ENCODE measurements at regions not wholly inside any gene's neighbourhood (a gene's known extent, or its start where the extent isn't known, plus 50 kb on each side); places are given as distances from the start of the nearest gene placed in this dataset.

DNA sequence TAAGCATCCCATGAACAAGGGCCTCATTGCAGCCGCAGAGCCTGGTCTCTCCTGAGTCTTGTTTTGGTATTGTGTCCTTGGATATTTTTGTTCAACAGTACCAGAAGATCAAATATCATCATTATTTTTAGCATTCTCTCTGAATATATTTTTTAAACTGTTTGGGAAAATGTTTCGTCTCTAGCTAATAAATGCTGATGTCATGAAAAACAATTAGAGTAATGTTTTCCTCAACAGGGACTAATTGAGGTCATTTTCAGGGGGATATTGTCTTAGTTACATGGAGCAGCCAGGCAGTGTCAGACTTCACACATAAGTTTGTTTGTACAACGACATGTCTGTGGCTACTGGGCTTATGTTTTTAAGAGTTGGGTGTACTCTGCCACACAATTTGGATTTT, 805.3 kb upstream of the SOX9 start:
- 62 to 67% methylated on average over 3 of the region's 3 CpGs for WGBS, 2 donors
- ATAC-seq = no peak
- Histone ChIP-seq H3K27me3 (no peaks in the 10 kb centered on the region), H3K36me3 (no peaks in the 10 kb centered on the region), H3K27ac (no peak overlapping the region), H3K4me3 (no peak overlapping the region), H3K4me1 (no peaks in the 10 kb centered on the region), H3K9me3 (no peaks in the 10 kb centered on the region)
- TF ChIP-seq, protein P1, sequence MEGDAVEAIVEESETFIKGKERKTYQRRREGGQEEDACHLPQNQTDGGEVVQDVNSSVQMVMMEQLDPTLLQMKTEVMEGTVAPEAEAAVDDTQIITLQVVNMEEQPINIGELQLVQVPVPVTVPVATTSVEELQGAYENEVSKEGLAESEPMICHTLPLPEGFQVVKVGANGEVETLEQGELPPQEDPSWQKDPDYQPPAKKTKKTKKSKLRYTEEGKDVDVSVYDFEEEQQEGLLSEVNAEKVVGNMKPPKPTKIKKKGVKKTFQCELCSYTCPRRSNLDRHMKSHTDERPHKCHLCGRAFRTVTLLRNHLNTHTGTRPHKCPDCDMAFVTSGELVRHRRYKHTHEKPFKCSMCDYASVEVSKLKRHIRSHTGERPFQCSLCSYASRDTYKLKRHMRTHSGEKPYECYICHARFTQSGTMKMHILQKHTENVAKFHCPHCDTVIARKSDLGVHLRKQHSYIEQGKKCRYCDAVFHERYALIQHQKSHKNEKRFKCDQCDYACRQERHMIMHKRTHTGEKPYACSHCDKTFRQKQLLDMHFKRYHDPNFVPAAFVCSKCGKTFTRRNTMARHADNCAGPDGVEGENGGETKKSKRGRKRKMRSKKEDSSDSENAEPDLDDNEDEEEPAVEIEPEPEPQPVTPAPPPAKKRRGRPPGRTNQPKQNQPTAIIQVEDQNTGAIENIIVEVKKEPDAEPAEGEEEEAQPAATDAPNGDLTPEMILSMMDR (IDR thresholded peaks at IDR 0.05) = no peak
- DNase-seq = no peak
- intact Hi-C loops (cut with DNase I) = no loop called here

DNA sequence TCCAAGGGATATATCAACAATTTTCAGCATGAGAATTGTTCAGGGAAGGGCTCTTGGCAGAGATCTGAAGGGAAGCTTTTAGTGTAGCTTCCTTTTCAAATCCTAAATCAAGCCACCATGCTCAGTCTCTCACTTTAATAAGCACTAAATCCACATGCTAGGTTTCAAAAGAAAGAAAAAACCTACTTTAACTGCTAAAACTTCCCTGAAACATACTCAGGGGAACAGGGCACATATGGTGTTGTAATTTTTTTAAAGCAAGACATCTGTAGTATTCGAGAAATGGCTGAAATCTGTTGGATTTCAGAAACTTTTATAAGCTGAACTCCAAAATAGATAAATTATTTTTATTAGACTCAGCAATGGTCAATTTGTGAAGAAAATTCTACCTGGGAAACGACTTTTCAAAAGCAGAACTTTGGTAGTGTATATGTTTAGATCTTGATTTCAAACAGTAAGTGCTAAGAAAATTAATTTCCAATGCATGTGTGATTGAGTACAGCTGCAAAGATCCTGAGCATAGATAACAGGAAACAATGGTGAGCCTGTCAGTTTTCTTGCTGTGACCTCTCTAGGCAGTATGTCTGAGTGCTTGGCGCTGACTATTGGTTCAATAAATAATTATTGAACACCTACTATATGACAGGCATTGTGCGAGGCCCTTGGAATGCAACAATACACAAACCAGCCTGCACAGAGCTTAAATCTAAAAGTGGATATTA, 804.5 kb upstream of the SOX9 start:
- TF ChIP-seq, protein P1 (IDR thresholded peaks at IDR 0.05) = no peak
- Histone ChIP-seq H3K36me3 (no peaks in the 10 kb centered on the region), H3K27me3 (no peaks in the 10 kb centered on the region), H3K9me3 (no peaks in the 10 kb centered on the region), H3K4me3 (no peak overlapping the region), H3K27ac (no peak overlapping the region), H3K4me1 (no peaks in the 10 kb centered on the region)
- DNase-seq (no peak), ATAC-seq (no peak)
- WGBS, 2 donors = 74 to 80% methylated on average over 4 of the region's 4 CpGs
- intact Hi-C loops (cut with DNase I) = no loop called here

DNA sequence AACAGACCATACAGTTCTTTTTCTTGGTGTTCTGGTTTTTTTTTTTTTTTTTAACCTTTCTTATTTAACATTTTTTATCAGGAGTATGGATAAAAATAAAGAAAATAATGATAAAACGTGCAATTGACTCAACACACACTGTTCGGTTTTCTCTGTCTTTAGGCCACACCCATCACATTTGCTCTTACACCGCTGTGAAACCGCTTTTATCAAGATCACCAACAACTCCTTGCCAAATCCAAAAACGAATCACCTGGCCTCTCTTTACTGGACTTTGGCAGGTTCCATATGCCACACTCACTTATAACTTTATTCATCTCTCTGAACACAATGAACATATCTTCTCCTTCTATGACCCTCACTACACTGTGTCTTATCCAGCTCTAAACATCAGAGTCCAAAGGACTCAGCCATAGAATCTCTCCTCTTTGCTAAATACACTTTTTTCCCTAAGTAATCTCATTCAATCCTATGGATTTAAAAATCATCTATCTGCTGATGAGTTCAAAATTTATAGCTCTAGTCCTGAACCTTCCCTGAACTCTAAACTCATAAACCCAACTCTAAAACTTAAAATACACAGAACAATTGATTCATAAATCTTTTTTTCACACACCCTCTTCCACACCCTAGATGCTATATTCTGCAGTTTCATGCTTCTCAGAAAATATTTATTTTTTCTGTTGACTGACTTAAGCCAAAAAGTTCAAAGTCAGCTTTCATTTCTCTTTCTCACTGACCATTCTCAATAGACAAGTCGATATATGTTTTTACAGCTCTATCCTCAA, 800.6 kb upstream of the SOX9 start:
- Histone ChIP-seq H3K36me3 (no peaks in the 10 kb centered on the region), H3K4me3 (no peak overlapping the region), H3K9me3 (no peaks in the 10 kb centered on the region), H3K4me1 (no peaks in the 10 kb centered on the region), H3K27me3 (peaks cover 0 to 3% (median 0%) of the 10 kb centered on the region in 7 donors), H3K27ac (no peak overlapping the region)
- TF ChIP-seq, protein P1 (IDR thresholded peaks at IDR 0.05) = no peak
- ATAC-seq (no peak), DNase-seq (no peak)
- WGBS, 2 donors = 78 to 80% methylated on average over 6 of the region's 6 CpGs
- intact Hi-C loops (cut with DNase I) = no loop called here

DNA sequence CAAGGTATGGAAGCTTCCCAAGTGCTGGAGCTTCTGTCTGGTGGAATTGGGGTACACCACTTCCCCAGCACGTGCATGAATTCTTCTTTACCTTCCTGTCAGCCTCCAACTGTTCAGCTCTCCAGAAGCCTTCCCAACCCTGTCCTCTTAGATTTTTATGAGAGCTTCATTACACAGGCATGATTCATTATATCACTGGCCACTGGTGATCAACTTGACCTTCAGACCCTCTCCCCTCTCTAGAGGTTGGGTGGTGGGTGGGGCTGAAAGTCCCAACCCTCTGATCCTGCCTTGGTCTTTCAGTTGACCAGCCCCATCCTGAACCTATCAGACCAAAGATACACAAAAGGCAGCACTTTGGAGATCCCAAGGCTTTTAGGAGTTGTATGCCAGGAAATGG, 795.7 kb upstream of the SOX9 start:
- H3K4me3 ChIP-seq = no peak overlapping the region
- peaks cover 0 to 11% (median 0%) of the 10 kb centered on the region in 7 donors for H3K27me3 ChIP-seq
- WGBS, 2 donors = 45 to 67% methylated on average over 1 of the region's 1 CpG
- H3K4me1 ChIP-seq = no peaks in the 10 kb centered on the region
- no peaks in the 10 kb centered on the region for H3K9me3 ChIP-seq
- H3K27ac ChIP-seq = no peak overlapping the region
- TF ChIP-seq, protein P1 (IDR thresholded peaks at IDR 0.05) = no peak
- DNase-seq = no peak
- ATAC-seq = no peak
- intact Hi-C loops (cut with DNase I) = no loop called here
- H3K36me3 ChIP-seq = no peaks in the 10 kb centered on the region
